Activated CD4-positive, alpha-beta T cell treated with anti-CD3 and anti-CD28 coated beads for 36 hours (primary cell): ENCODE measurements at regions not wholly inside any gene's neighbourhood (a gene's known extent, or its start where the extent isn't known, plus 50 kb on each side); places are given as distances from the start of the nearest gene placed in this dataset.

Experiments
- ATAC-seq: fragments of 200-7000 bp; cut with Tn5 transposase; one replicate; pipeline ENCODE4 v1.10.0; 2021; ENCODE audit warnings: mild to moderate bottlenecking, moderate library complexity
- CTCF ChIA-PET: fragments of 350-600 bp; sonication (Branson Sonifier 250); formaldehyde crosslinking; loops from one replicate; lab custom pipeline; 2021; ENCODE audit warnings: antibody characterized with exemption; lab: Charles Lee
- POLR2A ChIA-PET: fragments of 350-600 bp; sonication (Branson Sonifier 250); formaldehyde crosslinking; loops from one replicate; lab custom pipeline; 2021; ENCODE audit warnings: antibody characterized with exemption, inconsistent platforms; lab: Charles Lee
- DNase-seq: peaks from one replicate; pipeline ENCODE4 v3.0.0-alpha.2; 2020
- H3K27ac Mint-ChIP-seq: one replicate; pipeline ENCODE4 v1.8.0; 2021; ENCODE audit warnings: mixed read lengths
- H3K27me3 Mint-ChIP-seq: one replicate; pipeline ENCODE4 v1.8.0; 2021; ENCODE audit warnings: mixed read lengths
- H3K36me3 Mint-ChIP-seq: one replicate; pipeline ENCODE4 v1.8.0; 2021; ENCODE audit warnings: low read depth, mixed read lengths
- H3K4me1 Mint-ChIP-seq: one replicate; pipeline ENCODE4 v1.8.0; 2021; ENCODE audit warnings: mixed read lengths
- H3K4me3 Mint-ChIP-seq: one replicate; pipeline ENCODE4 v1.8.0; 2021; ENCODE audit warnings: mild to moderate bottlenecking, moderate library complexity, mixed read lengths
- H3K9me3 Mint-ChIP-seq: one replicate; pipeline ENCODE4 v1.8.0; 2021; ENCODE audit warnings: low read depth, mixed read lengths
- intact Hi-C, 2 experiments: fragments of 100-400 bp; cut with DNase I in 1 of 2; cut with micrococcal nuclease in 1 of 2; formaldehyde crosslinking; loops; one replicate each; pipeline versions ENCODE4 v1.14.2 to v1.15.1; 2022 to 2024; cut with DNase I, micrococcal nuclease

DNA sequence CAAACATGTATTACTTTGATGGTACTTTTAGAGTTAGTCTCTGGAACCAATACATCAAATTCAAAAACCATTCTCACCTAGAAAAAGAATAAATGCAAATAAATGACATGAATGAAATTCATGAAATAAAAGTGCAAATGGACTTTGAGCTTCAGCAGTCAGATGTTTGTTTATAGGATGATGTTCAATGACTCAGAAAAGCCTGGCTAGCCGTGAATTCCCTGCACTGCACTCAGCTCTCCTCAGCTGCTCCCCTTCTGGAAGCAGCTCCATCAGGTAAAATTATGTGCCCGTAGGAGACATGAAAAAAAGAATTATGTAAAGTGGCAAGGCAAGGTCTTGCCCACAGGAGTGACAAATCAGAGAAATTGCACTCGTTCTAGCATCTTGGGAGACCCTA lies 390.6 kb downstream of the GPM6A start:
- H3K9me3 Mint-ChIP-seq = peaks cover 4% of the 10 kb centered on the region
- ChIA-PET CTCF (no interaction called here), POLR2A (no interaction called here)
- no peak for ATAC-seq
- H3K27ac Mint-ChIP-seq = no peak overlapping the region
- no peaks in the 10 kb centered on the region for H3K4me1 Mint-ChIP-seq
- H3K4me3 Mint-ChIP-seq = no peak overlapping the region
- no peak for DNase-seq
- no peaks in the 10 kb centered on the region for H3K27me3 Mint-ChIP-seq
- intact Hi-C loops = no loop called here
- H3K36me3 Mint-ChIP-seq = no peaks in the 10 kb centered on the region

DNA sequence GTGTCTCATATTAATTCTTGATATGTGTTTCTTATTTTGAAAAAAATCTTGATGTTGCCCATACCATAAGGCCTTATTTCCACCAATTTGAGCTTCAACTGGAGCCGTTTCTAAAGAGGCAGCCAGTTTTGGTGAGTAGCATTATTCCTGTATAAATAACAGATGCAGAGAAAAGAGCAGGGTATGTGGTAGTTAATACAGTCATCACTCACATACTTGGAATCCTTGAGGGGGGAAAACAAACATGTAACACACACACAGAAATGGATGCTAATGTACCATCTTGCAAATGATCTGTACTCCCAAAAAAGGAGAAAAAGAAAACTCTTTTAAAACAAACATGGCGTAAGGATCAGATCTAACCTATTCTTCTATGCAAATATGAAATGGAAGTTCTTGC lies 389.7 kb downstream of the GPM6A start:
- no peak overlapping the region for H3K27ac Mint-ChIP-seq
- POLR2A ChIA-PET = no interaction called here
- intact Hi-C loops = no loop called here

DNA sequence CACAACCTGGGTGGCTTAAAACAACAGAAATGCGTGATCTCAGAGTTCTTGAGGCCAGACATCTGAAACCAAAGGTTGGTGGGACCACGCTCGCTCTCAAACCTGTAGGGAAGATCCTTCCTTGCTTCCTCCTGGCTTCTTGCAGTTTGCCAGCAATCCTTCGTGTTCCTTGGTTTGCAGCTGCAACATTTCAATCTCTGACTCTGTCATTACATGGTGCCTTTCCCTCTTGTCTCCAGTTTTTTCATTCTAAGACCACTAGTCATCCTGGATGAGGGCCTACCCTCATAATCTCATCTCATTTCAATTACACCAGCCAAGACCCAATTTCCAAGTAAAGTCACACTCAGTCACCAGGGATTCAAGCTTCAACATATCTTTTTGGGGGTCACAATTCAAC lies 388.0 kb downstream of the GPM6A start:
- ATAC-seq (no peak), DNase-seq (no peak)
- no peaks in the 10 kb centered on the region for H3K27me3 Mint-ChIP-seq
- peaks cover 4% of the 10 kb centered on the region for H3K9me3 Mint-ChIP-seq
- ChIA-PET CTCF (no interaction called here), POLR2A (no interaction called here)
- H3K4me3 Mint-ChIP-seq = no peak overlapping the region
- H3K4me1 Mint-ChIP-seq = no peaks in the 10 kb centered on the region
- H3K27ac Mint-ChIP-seq = no peak overlapping the region
- intact Hi-C loops = no loop called here
- no peaks in the 10 kb centered on the region for H3K36me3 Mint-ChIP-seq

More for the DNA sequence above, 389.7 kb downstream of the GPM6A start:
- no peaks in the 10 kb centered on the region for H3K27me3 Mint-ChIP-seq
- no peaks in the 10 kb centered on the region for H3K4me1 Mint-ChIP-seq
- ATAC-seq (no peak), DNase-seq (no peak)
- H3K4me3 Mint-ChIP-seq = no peak overlapping the region
- no peaks in the 10 kb centered on the region for H3K36me3 Mint-ChIP-seq
- peaks cover 4% of the 10 kb centered on the region for H3K9me3 Mint-ChIP-seq
- CTCF ChIA-PET = no interaction called here

DNA sequence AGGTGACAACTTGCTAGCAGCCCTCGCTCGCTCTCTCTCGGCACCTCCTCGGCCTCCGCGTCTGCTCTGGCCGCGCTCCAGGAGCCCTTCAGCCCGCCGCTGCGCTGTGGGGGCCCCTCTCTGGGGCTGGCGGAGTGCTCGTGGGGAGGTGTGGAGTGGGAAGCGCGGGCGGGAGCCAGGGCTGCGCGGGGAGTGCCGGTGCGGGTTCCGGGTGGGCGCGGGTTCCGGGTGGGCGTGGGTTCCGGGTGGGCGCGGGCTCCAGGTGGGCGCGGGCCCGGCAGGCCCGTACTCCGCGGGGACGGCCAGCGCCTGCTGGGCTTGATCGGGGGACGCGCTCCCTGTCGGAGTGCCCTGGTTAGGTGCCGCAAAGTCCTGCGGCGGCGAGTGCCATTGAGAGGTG lies 384.3 kb downstream of the GPM6A start:
- intact Hi-C loops = no loop called here
- no peaks in the 10 kb centered on the region for H3K4me1 Mint-ChIP-seq
- no peaks in the 10 kb centered on the region for H3K27me3 Mint-ChIP-seq
- H3K9me3 Mint-ChIP-seq = no peaks in the 10 kb centered on the region
- DNase-seq = no peak
- ChIA-PET POLR2A (no interaction called here), CTCF (interaction anchor here (0.7 kb wide), 1 partner anchor 14 kb away, joined by 3 read pairs; no protein-coding TSS in a partner anchor)
- no peak overlapping the region for H3K4me3 Mint-ChIP-seq
- no peak for ATAC-seq
- no peaks in the 10 kb centered on the region for H3K36me3 Mint-ChIP-seq
- H3K27ac Mint-ChIP-seq = no peak overlapping the region

DNA sequence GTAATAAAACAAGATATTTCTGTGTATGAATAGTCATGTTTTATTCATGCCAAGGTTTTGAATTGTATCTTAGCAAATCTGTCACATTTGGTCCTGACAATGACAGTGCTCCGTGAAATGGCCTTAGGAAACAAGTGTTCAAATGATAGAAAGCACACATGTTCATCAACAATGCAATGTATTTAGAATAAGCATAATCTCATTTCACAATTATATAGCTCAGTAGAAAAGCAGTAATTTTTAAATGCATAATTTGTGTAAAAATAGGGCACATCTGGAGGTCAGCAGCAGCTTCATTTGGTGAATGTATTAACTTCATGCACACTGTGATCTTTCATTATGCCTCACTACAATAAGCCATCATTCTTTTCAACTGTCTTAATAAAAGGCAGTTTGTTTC lies 380.4 kb downstream of the GPM6A start:
- ChIA-PET POLR2A (interaction anchor here (0.6 kb wide), 1 partner anchor 15 kb away, joined by 3 read pairs; no protein-coding TSS in a partner anchor), CTCF (no interaction called here)
- Mint-ChIP-seq H3K27me3 (no peaks in the 10 kb centered on the region), H3K36me3 (no peaks in the 10 kb centered on the region), H3K4me1 (no peaks in the 10 kb centered on the region), H3K9me3 (peaks cover 2% of the 10 kb centered on the region), H3K4me3 (no peak overlapping the region), H3K27ac (no peak overlapping the region)
- DNase-seq = no peak
- no peak for ATAC-seq
- intact Hi-C loops = no loop called here

DNA sequence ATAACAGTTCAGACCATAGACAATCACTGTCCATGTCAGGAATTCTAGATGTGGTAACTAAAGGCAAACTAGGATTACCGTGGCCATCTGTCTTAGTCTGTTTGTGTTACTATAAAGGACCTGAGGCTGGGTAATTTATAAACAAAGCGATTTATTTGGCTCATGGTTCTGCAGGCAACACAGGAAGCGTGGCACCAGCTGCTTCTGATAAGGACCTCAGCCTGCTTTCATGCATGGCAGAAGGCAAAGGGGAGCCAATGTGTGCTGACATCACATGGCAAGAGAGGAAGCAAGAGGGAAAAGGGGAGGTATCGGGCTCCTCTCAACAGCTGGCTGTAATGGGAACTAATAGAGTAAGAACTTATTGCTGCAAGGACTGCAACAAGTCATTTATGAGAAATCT lies 376.7 kb downstream of the GPM6A start:
- no peak overlapping the region for H3K27ac Mint-ChIP-seq
- no peaks in the 10 kb centered on the region for H3K27me3 Mint-ChIP-seq
- peak; percentile 19 for ATAC-seq
- H3K4me3 Mint-ChIP-seq = no peak overlapping the region
- intact Hi-C loops = no loop called here
- peaks cover 2% of the 10 kb centered on the region for H3K9me3 Mint-ChIP-seq
- H3K4me1 Mint-ChIP-seq = no peaks in the 10 kb centered on the region
- no peaks in the 10 kb centered on the region for H3K36me3 Mint-ChIP-seq
- ChIA-PET POLR2A (no interaction called here), CTCF (no interaction called here)
- peak; percentile 12 for DNase-seq

DNA sequence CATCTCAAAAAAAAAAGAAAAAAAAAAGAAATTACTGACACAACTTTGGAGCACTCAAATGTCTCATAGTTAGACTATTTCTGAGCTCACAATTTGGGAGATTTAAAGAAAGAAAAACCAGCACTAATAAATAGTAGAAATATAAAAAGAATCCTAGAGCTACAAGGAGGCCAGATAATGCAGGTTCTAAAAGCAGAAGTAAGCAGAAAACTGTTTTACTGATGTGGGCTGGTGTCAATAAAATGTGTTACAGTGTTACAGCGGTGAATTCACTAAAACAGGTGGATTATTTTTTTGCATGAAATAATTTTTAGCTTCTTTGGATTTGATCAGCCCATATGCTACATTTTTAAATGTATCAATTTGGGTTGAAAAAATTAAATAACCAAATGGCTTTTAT lies 375.9 kb downstream of the GPM6A start:
- H3K9me3 Mint-ChIP-seq = peaks cover 2% of the 10 kb centered on the region
- no peak overlapping the region for H3K4me3 Mint-ChIP-seq
- ATAC-seq (no peak), DNase-seq (no peak)
- intact Hi-C loops = no loop called here
- no peak overlapping the region for H3K27ac Mint-ChIP-seq
- POLR2A ChIA-PET = no interaction called here
- no peaks in the 10 kb centered on the region for H3K27me3 Mint-ChIP-seq
- H3K4me1 Mint-ChIP-seq = no peaks in the 10 kb centered on the region
- CTCF ChIA-PET = no interaction called here
- H3K36me3 Mint-ChIP-seq = no peaks in the 10 kb centered on the region

DNA sequence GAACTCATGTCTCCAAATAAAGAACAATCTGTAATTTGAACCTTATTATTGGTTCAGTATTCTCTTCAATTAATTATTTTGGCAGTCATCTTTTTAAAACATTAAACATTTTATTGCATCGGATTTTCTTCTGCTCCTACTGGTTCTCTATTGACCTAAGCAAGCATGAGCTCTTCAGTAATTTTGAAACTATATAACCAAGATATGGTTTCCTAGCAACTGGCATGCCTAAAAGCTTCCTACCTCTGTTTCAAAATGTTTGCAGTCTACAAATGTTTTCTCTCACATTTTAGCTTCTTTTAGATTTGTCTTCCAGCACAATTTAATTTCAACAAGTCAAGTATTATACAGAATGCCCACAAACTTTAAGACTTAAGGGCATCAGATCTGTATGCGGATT lies 371.3 kb downstream of the GPM6A start:
- Mint-ChIP-seq H3K36me3 (no peaks in the 10 kb centered on the region), H3K4me3 (no peak overlapping the region), H3K4me1 (no peaks in the 10 kb centered on the region), H3K9me3 (no peaks in the 10 kb centered on the region), H3K27ac (no peak overlapping the region), H3K27me3 (no peaks in the 10 kb centered on the region)
- DNase-seq (no peak), ATAC-seq (no peak)
- POLR2A ChIA-PET = no interaction called here
- CTCF ChIA-PET = no interaction called here
- intact Hi-C loops = no loop called here

DNA sequence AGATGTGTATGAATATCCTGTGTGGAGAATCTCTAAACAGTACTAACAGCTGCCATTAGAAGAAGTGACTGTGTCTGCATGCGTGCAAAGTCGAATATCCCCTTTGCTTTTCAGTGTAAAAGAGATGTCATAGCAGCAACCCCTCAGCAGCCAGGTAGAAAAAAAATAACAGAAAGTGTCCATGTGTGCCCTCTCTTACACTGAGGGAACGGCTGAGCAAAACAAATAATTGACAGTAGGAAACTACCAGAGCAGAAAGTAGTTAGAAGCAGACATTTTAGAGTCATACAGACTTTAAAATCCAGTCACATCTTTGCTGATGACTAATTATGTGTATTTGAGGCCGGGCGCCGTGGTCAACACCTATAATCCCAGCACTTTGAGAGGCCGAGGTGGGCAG lies 370.8 kb downstream of the GPM6A start:
- no peaks in the 10 kb centered on the region for H3K36me3 Mint-ChIP-seq
- intact Hi-C loops = no loop called here
- H3K4me3 Mint-ChIP-seq = no peak overlapping the region
- DNase-seq (no peak), ATAC-seq (no peak)
- H3K27ac Mint-ChIP-seq = no peak overlapping the region
- no peaks in the 10 kb centered on the region for H3K4me1 Mint-ChIP-seq
- POLR2A ChIA-PET = no interaction called here
- H3K27me3 Mint-ChIP-seq = no peaks in the 10 kb centered on the region
- H3K9me3 Mint-ChIP-seq = no peaks in the 10 kb centered on the region
- CTCF ChIA-PET = no interaction called here

DNA sequence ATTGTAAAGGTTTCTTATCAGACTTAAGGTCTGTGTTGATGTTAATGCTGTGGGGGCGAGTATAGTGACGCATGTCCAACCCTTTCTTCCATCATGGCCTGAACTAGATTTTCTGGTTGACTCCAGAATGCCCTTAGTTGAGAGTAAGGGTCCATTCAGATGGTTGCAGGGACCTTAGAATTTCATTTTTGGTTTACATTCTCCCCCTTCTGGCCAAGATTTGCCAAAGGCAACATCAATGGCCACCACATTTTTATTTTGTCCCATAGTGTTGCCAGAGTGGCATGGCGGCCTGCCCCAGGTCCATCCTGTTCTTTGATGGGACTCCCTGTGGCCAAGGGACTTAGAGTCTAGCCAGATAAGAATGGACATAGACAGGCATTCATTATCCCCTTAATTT lies 368.5 kb downstream of the GPM6A start:
- ChIA-PET POLR2A (no interaction called here), CTCF (no interaction called here)
- intact Hi-C loops = no loop called here
- H3K36me3 Mint-ChIP-seq = no peaks in the 10 kb centered on the region
- H3K27me3 Mint-ChIP-seq = no peaks in the 10 kb centered on the region
- no peaks in the 10 kb centered on the region for H3K9me3 Mint-ChIP-seq
- H3K4me1 Mint-ChIP-seq = no peaks in the 10 kb centered on the region
- no peak overlapping the region for H3K4me3 Mint-ChIP-seq
- ATAC-seq (no peak), DNase-seq (no peak)
- no peak overlapping the region for H3K27ac Mint-ChIP-seq

DNA sequence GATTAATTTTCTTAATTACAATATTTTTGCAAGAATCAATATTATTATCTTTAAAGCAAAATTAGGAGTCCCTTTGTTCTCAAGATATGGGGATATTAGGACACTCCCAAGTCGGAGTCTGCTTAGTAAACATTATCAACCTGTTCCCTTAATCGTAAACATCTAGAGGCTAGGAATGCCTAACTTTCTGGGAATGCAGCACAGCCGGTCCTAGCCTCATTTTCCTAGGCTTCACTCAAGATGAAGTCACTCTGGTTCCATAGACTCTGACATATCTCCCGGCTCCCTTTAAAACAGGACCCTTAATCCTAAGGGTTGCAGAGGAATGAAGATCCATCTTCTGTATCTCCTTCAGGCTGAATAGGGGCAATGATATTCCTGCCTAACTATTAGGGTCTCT lies 367.6 kb downstream of the GPM6A start:
- CTCF ChIA-PET = no interaction called here
- Mint-ChIP-seq H3K36me3 (no peaks in the 10 kb centered on the region), H3K27ac (no peak overlapping the region), H3K4me1 (no peaks in the 10 kb centered on the region), H3K9me3 (no peaks in the 10 kb centered on the region), H3K4me3 (no peak overlapping the region), H3K27me3 (no peaks in the 10 kb centered on the region)
- no peak for DNase-seq
- intact Hi-C loops = no loop called here
- no peak for ATAC-seq
- POLR2A ChIA-PET = no interaction called here

DNA sequence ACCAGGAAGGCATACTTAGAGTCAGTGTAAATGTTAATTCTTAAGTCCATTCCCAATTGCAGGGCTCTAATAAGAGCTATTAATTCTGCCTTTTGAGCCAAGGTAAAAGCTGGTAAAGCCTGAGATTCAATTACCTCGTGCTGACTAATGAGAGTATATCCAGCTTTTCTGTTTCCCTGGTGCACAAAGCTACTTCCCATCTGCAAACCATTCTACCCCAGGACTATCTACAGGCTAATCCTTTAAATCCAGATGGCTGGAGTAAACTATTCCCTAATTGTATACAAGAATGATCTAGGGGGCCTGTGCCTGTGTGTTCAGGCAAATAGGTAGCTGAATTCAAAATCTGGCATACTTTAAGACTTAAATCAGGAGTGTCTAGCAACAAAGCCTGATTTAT lies 365.0 kb downstream of the GPM6A start:
- ATAC-seq = no peak
- Mint-ChIP-seq H3K27ac (no peak overlapping the region), H3K4me1 (no peaks in the 10 kb centered on the region), H3K9me3 (no peaks in the 10 kb centered on the region), H3K36me3 (no peaks in the 10 kb centered on the region), H3K27me3 (no peaks in the 10 kb centered on the region), H3K4me3 (no peak overlapping the region)
- DNase-seq = no peak
- POLR2A ChIA-PET = no interaction called here
- CTCF ChIA-PET = no interaction called here
- intact Hi-C loops = no loop called here

DNA sequence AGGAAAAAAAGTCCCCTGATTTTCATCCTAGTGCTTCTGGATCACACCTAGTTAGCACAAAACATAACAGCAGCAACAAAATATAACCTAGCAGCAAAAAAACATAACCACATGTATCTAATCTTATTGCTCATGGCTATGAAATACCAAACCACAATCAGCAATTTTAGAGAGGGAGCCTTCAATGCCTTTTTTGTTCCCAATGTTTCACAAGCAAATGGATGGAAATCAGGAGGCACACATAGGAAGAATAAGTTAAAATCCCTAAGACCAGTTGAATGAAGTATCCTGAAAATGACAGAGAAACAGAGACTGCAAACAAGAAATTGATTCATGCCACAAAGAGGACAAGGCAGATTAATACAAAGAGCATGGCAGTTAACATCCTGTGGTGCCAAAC lies 361.6 kb downstream of the GPM6A start:
- no peaks in the 10 kb centered on the region for H3K27me3 Mint-ChIP-seq
- CTCF ChIA-PET = no interaction called here
- no peak overlapping the region for H3K27ac Mint-ChIP-seq
- no peaks in the 10 kb centered on the region for H3K4me1 Mint-ChIP-seq
- ATAC-seq (no peak), DNase-seq (no peak)
- H3K36me3 Mint-ChIP-seq = no peaks in the 10 kb centered on the region
- H3K9me3 Mint-ChIP-seq = no peaks in the 10 kb centered on the region
- no peak overlapping the region for H3K4me3 Mint-ChIP-seq
- POLR2A ChIA-PET = no interaction called here
- intact Hi-C loops = no loop called here
